BLaER1 treated with 17β-estradiol and CSF1 and Interleukin-3, amounts not matched to agents 10 nM and 100 nM (cell line): ENCODE measurements at regions not wholly inside any gene's neighbourhood (a gene's known extent, or its start where the extent isn't known, plus 50 kb on each side); places are given as distances from the start of the nearest gene placed in this dataset.
A peak's percentile ranks its signal among the peaks of the same experiment; 100 is the strongest.
"Not testable (repeated sequence)": the region's sequence is repeated elsewhere in the genome, so short reads cannot be mapped to it uniquely, and the experiment has no call there.

ENCODE experiments used
- H3K27ac ChIP-seq, 11 experiments: shearing (Covaris generic); formaldehyde crosslinking; 2 replicates each; pipeline ENCODE4 v1.8.1; 2022
- H3K27me3 ChIP-seq, 11 experiments: shearing (Covaris generic); formaldehyde crosslinking; 2 replicates each; pipeline ENCODE4 v1.8.1; 2022
- H3K36me3 ChIP-seq, 11 experiments: shearing (Covaris generic); formaldehyde crosslinking; 2 replicates each; pipeline ENCODE4 v1.8.1; 2022
- H3K4me1 ChIP-seq, 10 experiments: shearing (Covaris generic); formaldehyde crosslinking; 2 replicates each; pipeline ENCODE4 v1.8.1; 2022
- H3K4me2 ChIP-seq, 11 experiments: shearing (Covaris generic); formaldehyde crosslinking; 2 replicates each; pipeline ENCODE4 v1.8.1; 2022
- H3K4me3 ChIP-seq, 10 experiments: shearing (Covaris generic); formaldehyde crosslinking; 2 replicates each; pipeline ENCODE4 v1.8.1; 2022
- H3K9ac ChIP-seq, 11 experiments: shearing (Covaris generic); formaldehyde crosslinking; 2 replicates each; pipeline ENCODE4 v1.8.1; 2022
- H3K9me3 ChIP-seq, 11 experiments: shearing (Covaris generic); formaldehyde crosslinking; replicated peaks in 1 of 11; 2 replicates each; pipeline ENCODE4 v1.8.1; 2022
- H4K20me1 ChIP-seq, 11 experiments: shearing (Covaris generic); formaldehyde crosslinking; 2 replicates each; pipeline ENCODE4 v1.8.1; 2022
- Cebpa-rat ChIP-seq, 11 experiments: shearing (Covaris generic); IDR thresholded peaks; 2 replicates each; pipeline ENCODE4 v1.8.1; 2022

- Histone ChIP-seq H3K9ac (no peak overlapping the region), H4K20me1 (no peaks in the 10 kb centered on the region), H3K4me2 (no peak overlapping the region), H3K4me1 (0 out of 20 replicates have a peak, but pooled peaks cover 0 to 5% (median 0%) of the 10 kb centered on the region in 10 experiments), H3K9me3 (no peaks in the 10 kb centered on the region), H3K27ac (no peak overlapping the region), H3K27me3 (no peaks in the 10 kb centered on the region), H3K36me3 (no peaks in the 10 kb centered on the region), H3K4me3 (no peak overlapping the region)
- no peak for TF ChIP-seq Cebpa-rat (IDR thresholded peaks at IDR 0.05)
Observed at GRCh38 chr20:29419378-29419777, 1838.1 kb upstream of the DEFB115 start.

- H3K4me2 ChIP-seq, result no peak overlapping the region
- H3K4me3 ChIP-seq, result no peak overlapping the region
- no peak overlapping the region for H3K9ac ChIP-seq
- no peaks in the 10 kb centered on the region for H4K20me1 ChIP-seq
- no peaks in the 10 kb centered on the region for H3K36me3 ChIP-seq
- H3K4me1 ChIP-seq, result 0 out of 20 replicates have a peak, but pooled peaks cover 0 to 3% (median 0%) of the 10 kb centered on the region in 10 experiments
- no peak overlapping the region for H3K27ac ChIP-seq
- H3K9me3 ChIP-seq, result no peaks in the 10 kb centered on the region
- H3K27me3 ChIP-seq, result no peaks in the 10 kb centered on the region
- no peak for TF ChIP-seq Cebpa-rat (IDR thresholded peaks at IDR 0.05)
Observed at GRCh38 chr20:29427201-29428060, 1830.0 kb upstream of the DEFB115 start.

GRCh38 chr20:29430531-29430930 lies 1826.9 kb upstream of the DEFB115 start:
- H4K20me1 ChIP-seq, result no peaks in the 10 kb centered on the region
- H3K4me2 ChIP-seq, result no peak overlapping the region
- TF ChIP-seq Cebpa-rat (IDR thresholded peaks at IDR 0.05), result no peak
- no peaks in the 10 kb centered on the region for H3K4me1 ChIP-seq
- no peaks in the 10 kb centered on the region for H3K9me3 ChIP-seq
- no peak overlapping the region for H3K9ac ChIP-seq
- no peak overlapping the region for H3K27ac ChIP-seq
- H3K27me3 ChIP-seq, result no peaks in the 10 kb centered on the region
- no peak overlapping the region for H3K4me3 ChIP-seq
- H3K36me3 ChIP-seq, result no peaks in the 10 kb centered on the region

GRCh38 chr20:29440721-29441120 lies 1816.7 kb upstream of the DEFB115 start:
- H3K9ac ChIP-seq, H3K9me3 ChIP-seq, H3K27ac ChIP-seq, H3K4me1 ChIP-seq, H3K27me3 ChIP-seq, H3K4me2 ChIP-seq, H3K4me3 ChIP-seq, H3K36me3 ChIP-seq, H4K20me1 ChIP-seq: not testable (repeated sequence)

GRCh38 chr20:29443206-29443781 lies 1814.2 kb upstream of the DEFB115 start:
- H3K4me1 ChIP-seq, H3K36me3 ChIP-seq, H4K20me1 ChIP-seq, H3K27ac ChIP-seq, H3K27me3 ChIP-seq, H3K9me3 ChIP-seq: not testable (repeated sequence)
- H3K4me2 ChIP-seq, result peak overlapping the region in 9 of 11 experiments; percentile 28 to 50 (median 41); a peak in 11 of 22 replicates
- peak overlapping the region in 1 of 11 experiments; percentile 28; a peak in 1 of 22 replicates for H3K9ac ChIP-seq
- peak overlapping the region in 4 of 10 experiments; percentile 18 to 39 (median 36); a peak in 3 of 20 replicates for H3K4me3 ChIP-seq

GRCh38 chr20:29443819-29444218 lies 1813.6 kb upstream of the DEFB115 start:
- H3K9ac ChIP-seq, result no peak overlapping the region
- H3K27ac ChIP-seq, result no peak overlapping the region
- H4K20me1 ChIP-seq, result no peaks in the 10 kb centered on the region
- peaks cover 0 to 7% (median 3%) of the 10 kb centered on the region in 11 experiments; a peak in 12 of 22 replicates for H3K9me3 ChIP-seq
- H3K4me1 ChIP-seq, result peaks cover 0 to 4% (median 0%) of the 10 kb centered on the region in 10 experiments; a peak in 3 of 20 replicates
- H3K36me3 ChIP-seq, result no peaks in the 10 kb centered on the region
- H3K4me2 ChIP-seq, result peak overlapping the region in 1 of 11 experiments; percentile 35; a peak in 5 of 22 replicates
- no peaks in the 10 kb centered on the region for H3K27me3 ChIP-seq
- H3K4me3 ChIP-seq, result no peak overlapping the region
- no peak for TF ChIP-seq Cebpa-rat (IDR thresholded peaks at IDR 0.05)

- H3K9ac ChIP-seq, H3K27me3 ChIP-seq, H3K36me3 ChIP-seq, H3K4me1 ChIP-seq, H4K20me1 ChIP-seq, H3K27ac ChIP-seq: not testable (repeated sequence)
- H3K9me3 ChIP-seq, result peaks cover 0 to 12% (median 7%) of the 10 kb centered on the region in 11 experiments; a peak in 12 of 22 replicates
- peak overlapping the region; percentile 39 to 66 (median 53); a peak in 17 of 20 replicates for H3K4me3 ChIP-seq
- peak overlapping the region; percentile 52 to 76 (median 65) for H3K4me2 ChIP-seq
Observed at GRCh38 chr20:29445050-29445907, 1812.2 kb upstream of the DEFB115 start.

- not testable (repeated sequence) for H3K9ac ChIP-seq, H3K36me3 ChIP-seq, H3K4me1 ChIP-seq, H3K27ac ChIP-seq, H3K4me3 ChIP-seq, H3K27me3 ChIP-seq, H4K20me1 ChIP-seq, H3K4me2 ChIP-seq
- H3K9me3 ChIP-seq, result peaks cover 0 to 12% (median 7%) of the 10 kb centered on the region in 11 experiments; a peak in 12 of 22 replicates
Observed at GRCh38 chr20:29447517-29448484, 1809.7 kb upstream of the DEFB115 start.
